ENCODE measurements at regions not wholly inside any gene's neighbourhood (a gene's known extent, or its start where the extent isn't known, plus 50 kb on each side); places are given as distances from the start of the nearest gene placed in this dataset.

DNA sequence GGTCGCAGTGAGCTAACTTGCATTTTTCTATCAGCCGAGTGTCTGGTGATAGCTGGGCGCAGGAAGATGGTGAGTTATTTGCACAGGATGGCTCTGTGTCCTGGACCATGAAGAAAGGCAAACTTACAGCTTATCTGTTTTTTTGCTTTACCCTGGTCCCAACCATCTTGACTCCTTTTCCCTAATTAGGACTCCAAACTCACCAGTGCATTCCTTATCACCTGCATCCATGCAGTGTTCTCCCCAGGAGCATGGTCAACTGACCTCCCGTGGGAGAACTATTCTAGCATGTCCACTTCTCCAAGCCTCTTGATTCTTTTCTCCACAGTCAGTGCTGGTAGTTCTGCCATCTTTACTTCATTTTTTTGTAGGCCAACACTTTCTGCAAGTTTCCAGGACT lies 68.2 kb upstream of the WWC2 start:
- TF ChIP-seq, protein P1, sequence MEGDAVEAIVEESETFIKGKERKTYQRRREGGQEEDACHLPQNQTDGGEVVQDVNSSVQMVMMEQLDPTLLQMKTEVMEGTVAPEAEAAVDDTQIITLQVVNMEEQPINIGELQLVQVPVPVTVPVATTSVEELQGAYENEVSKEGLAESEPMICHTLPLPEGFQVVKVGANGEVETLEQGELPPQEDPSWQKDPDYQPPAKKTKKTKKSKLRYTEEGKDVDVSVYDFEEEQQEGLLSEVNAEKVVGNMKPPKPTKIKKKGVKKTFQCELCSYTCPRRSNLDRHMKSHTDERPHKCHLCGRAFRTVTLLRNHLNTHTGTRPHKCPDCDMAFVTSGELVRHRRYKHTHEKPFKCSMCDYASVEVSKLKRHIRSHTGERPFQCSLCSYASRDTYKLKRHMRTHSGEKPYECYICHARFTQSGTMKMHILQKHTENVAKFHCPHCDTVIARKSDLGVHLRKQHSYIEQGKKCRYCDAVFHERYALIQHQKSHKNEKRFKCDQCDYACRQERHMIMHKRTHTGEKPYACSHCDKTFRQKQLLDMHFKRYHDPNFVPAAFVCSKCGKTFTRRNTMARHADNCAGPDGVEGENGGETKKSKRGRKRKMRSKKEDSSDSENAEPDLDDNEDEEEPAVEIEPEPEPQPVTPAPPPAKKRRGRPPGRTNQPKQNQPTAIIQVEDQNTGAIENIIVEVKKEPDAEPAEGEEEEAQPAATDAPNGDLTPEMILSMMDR (IDR thresholded peaks at IDR 0.05), result no peak
- TF ChIP-seq POLR2AphosphoS5 (IDR thresholded peaks at IDR 0.05; ENCODE audit: low read depth, low read length) (no peak), SIN3A (IDR thresholded peaks at IDR 0.05; ENCODE audit: borderline replicate concordance, insufficient read depth, low read depth, low read length) (no peak)
